Gastroesophageal sphincter (tissue), 3 donors: ENCODE measurements at regions not wholly inside any gene's neighbourhood (a gene's known extent, or its start where the extent isn't known, plus 50 kb on each side); places are given as distances from the start of the nearest gene placed in this dataset.

ENCODE experiments used
- CTCF ChIP-seq, 4 experiments: fragments of 200-600 bp in 2 of 4; fragments of 450-650 bp in 2 of 4; sonication (generic) in 1 of 4; IDR thresholded peaks; one replicate each; pipeline ENCODE4 v1.5.1; 2017 to 2019; ENCODE audit warnings: antibody characterized with exemption in 4 of 4, mild to moderate bottlenecking in 2 of 4, moderate library complexity in 2 of 4
- EP300 ChIP-seq: sonication (generic); formaldehyde crosslinking; IDR thresholded peaks from one replicate; pipeline ENCODE4 v1.6.1; 2017; ENCODE audit warnings: antibody characterized with exemption, mild to moderate bottlenecking
- POLR2A ChIP-seq, 2 donors: fragments of 450-650 bp; IDR thresholded peaks; one replicate each; pipeline ENCODE4 v1.6.1; 2017; ENCODE audit warnings: antibody characterized with exemption in 2 of 2, mild to moderate bottlenecking in 2 of 2, moderate library complexity in 1 of 2

GRCh38 chr11:80782135-80782885, 1341.5 kb upstream of the TENM4 start:
- TF ChIP-seq POLR2A (IDR thresholded peaks at IDR 0.05) = no peak
- TF ChIP-seq CTCF (IDR thresholded peaks at IDR 0.05) = no peak
- TF ChIP-seq EP300 = no peak
